GM12873 (cell line): ENCODE measurements at regions not wholly inside any gene's neighbourhood (a gene's known extent, or its start where the extent isn't known, plus 50 kb on each side); places are given as distances from the start of the nearest gene placed in this dataset.

Source experiments
- TF ChIP-seq, protein P1 (sequence below): IDR thresholded peaks from 2 replicates; pipeline ENCODE4 v1.5.1; 2012; ENCODE audit warnings: low read depth, mild to moderate bottlenecking, moderate library complexity, low read length, control low read depth; ENCODE audit not compliant: insufficient read depth; ENCODE audit errors: missing control alignments

DNA sequence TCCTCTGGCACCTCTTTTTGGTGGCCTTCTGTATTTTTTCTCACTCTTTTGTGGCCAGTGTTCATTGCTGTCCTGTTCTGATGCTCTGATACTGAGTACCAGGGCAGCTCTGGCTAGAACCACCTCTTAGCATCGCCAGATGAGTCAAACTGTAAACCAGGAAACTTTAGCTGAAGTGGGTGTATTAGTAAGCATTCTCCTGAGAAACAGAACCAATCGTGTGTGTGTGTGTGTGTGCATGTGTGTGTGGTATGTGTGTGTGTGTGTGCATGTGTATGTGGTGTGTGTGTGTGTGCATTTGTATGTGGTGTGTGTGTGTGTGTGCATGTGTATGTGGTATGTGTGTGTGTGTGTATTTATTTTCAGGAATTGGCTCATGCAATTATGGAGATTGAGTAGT, 166.3 kb upstream of the SKOR2 start:
- TF ChIP-seq, protein P1, sequence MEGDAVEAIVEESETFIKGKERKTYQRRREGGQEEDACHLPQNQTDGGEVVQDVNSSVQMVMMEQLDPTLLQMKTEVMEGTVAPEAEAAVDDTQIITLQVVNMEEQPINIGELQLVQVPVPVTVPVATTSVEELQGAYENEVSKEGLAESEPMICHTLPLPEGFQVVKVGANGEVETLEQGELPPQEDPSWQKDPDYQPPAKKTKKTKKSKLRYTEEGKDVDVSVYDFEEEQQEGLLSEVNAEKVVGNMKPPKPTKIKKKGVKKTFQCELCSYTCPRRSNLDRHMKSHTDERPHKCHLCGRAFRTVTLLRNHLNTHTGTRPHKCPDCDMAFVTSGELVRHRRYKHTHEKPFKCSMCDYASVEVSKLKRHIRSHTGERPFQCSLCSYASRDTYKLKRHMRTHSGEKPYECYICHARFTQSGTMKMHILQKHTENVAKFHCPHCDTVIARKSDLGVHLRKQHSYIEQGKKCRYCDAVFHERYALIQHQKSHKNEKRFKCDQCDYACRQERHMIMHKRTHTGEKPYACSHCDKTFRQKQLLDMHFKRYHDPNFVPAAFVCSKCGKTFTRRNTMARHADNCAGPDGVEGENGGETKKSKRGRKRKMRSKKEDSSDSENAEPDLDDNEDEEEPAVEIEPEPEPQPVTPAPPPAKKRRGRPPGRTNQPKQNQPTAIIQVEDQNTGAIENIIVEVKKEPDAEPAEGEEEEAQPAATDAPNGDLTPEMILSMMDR, result no peak

DNA sequence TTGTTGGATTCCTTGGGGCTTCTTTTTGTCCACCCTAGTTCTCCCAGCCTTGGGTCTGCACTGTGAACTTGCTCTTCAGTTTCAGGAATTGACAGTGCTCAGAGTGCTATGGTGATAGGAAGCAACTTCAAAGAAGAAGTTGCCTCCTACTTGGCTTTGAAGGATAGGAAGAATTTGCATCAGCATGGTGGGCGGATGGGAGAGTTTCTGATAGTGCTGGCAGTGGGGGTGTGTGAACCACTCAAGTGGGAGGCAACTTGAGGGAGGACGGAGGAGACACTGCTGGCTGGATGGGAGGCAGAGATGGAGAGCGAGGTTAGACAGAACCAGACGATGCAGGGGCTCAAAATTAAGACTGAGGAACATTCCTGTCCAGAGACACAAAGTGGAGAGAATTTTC, 164.4 kb upstream of the SKOR2 start:
- TF ChIP-seq, protein P1, result no peak

- TF ChIP-seq, protein P1, result no peak
These were observed 161.9 kb upstream of the SKOR2 start for GRCh38 chr18:47413327-47413726.

DNA sequence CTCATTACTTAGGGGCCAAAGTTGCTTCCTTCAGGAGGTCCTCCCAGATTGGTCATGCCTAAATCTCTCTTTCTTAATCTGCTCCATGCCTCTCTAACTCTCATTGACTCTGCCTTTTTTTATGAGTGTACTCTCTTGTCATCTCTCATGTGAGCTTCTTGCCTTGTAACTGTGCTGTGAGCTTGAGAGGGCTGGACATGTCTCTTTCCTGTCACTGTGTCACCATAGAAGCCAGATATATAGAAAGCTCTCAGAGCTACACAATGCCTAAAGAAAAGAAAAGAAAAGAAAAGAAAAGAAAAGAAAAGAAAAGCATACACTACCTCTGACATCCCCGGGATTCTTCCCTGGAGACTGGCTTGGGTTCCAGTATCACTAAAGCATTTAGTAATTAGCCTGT, 161.5 kb upstream of the SKOR2 start:
- TF ChIP-seq, protein P1, result no peak

DNA sequence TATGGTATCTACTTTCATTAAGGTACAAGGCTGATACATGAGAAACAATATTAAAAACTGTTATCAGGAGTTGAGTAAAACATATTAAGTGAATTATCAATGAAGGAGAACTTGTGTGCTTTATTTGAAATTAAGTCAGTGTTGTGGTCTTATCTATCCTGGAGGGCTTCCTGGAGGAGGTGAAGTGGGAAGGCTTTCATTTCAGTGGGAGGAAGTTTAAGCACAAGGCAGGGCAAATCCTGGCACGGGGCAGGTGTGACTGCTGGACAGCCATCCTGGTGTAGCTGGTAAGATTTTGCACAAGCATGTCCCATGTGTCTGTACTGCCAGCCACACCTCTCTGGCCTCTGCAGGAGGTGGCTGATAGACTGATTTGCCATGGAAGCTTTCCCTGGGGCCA, 159.7 kb upstream of the SKOR2 start:
- TF ChIP-seq, protein P1, result no peak

GRCh38 chr18:47410139-47410538, 158.7 kb upstream of the SKOR2 start:
- TF ChIP-seq, protein P1, result no peak

GRCh38 chr18:47409519-47409918, 158.1 kb upstream of the SKOR2 start:
- TF ChIP-seq, protein P1, result no peak
